ENCODE measurements at regions not wholly inside any gene's neighbourhood (a gene's known extent, or its start where the extent isn't known, plus 50 kb on each side); places are given as distances from the start of the nearest gene placed in this dataset.

DNA sequence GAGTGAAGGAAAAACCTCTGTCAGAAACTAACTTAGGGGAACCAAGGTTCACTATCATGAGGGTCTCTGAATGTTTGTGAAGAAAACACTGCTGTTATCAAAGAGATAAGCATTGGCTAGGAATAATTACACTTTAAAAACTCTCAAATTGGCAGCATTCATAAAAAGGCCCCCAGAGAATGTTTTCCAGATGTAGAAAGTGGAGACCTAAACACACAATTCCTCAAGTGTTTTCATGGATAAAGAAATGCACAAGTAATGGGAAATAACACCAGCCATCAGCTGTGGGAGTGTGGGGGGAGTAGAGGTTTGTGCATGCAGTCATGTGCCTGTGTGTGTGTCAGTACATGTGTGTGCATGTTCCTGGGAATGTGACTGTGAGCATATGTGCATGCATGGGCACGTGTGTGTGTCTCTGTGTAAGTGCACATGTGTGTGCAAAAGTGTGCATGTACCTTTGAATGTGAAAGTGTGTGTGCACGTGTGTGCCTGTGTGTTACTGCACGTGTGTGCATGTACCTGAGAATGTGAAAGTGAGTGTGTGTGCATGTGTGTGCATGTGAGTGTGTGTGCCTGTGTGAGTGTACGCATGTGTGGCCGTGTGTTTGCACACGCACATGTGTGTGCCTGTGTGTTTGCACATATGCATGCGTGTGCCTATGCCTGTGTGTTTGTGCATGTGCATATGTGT is 854.3 kb upstream of the SALL3 start:
- TF ChIP-seq EZH2 (IDR thresholded peaks at IDR 0.05; ENCODE audit: insufficient read depth, poor library complexity, severe bottlenecking) (no peak), EZH2phosphoT487 (IDR thresholded peaks at IDR 0.05; ENCODE audit: insufficient read depth, low read depth) (no peak)
